A204.1 (cell line): ENCODE measurements at regions not wholly inside any gene's neighbourhood (a gene's known extent, or its start where the extent isn't known, plus 50 kb on each side); places are given as distances from the start of the nearest gene placed in this dataset.

Experiments used
- FAIRE-seq: peaks from 2 replicates; lab custom pipeline; 2012; peaks lifted over from hg19 to GRCh38; lab: Jason Lieb, UNC

DNA sequence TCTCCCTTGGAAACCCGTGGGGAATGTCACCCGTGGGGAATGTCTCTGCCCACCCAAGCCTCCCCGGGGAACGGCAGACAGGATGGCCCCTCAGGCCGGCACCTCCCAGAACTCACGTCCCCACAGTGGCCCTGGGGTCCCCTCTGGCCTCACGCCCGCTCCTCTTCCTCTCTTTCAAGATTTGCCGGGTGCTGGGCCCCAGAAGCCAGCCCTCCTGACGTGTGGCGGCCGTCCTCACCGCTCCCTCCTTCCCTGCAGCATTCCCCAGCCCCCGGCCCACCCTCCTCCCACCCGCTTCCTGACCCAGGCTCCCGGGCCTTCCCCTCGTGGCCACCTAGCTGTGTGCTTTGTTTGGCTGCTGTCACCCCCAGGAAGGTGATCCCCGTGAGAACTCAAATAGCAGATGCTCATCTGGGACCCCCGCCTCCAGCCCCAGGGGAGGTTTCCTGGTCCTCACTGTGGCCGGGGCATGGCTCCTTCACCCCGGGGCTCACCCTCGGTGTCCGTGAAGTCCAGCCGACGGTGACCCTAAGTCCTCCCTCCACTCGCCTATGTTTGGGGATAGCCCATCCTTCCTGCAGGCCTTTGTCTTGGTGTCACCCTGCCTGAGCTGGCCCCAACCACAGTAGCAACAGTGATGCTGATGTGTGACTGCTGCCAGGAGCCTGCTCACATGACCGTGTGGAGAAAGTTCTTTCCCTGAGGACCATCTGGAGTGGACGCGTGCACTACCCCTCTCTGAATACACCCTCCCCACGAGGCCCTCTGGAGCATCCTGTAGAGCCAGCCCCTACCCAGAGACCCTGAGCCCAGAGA is 163.3 kb upstream of the IER5L start:
- FAIRE-seq: no peak

DNA sequence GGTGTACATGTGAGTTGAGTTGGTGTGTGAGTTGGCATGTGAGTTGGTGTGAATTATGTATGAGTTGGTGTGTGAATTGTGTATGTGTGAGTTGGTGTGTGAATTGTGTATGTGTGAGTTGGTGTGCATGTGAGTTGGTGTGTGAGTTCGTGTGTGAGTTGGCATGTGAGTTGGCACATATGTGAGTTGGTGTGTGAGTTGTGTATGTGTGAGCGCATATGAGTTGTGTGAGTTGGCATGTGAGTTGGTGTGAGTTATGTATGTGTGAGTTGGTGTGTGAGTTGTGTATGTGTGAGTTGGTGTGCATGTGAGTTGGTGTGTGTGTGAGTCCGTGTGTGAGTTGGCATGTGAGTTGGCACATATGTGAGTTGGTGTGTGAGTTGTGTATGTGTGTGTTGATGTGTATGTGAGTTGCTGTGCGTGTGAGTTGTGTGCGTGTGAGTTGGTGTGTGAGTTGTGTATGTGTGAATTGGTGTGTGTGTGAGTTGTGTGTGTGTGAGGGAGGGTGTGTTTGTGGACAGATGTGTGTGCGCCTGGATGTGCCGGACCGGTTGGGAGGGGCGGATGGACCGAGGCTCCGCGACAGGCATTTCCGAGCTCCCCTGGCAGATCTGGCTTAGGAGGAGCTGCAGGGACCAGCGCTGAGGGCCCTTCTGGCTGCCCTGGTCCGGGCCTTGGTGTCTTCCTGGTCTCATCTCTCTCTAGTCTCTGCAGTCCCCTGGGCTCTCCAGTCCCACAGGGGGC is 162.5 kb upstream of the IER5L start:
- FAIRE-seq: no peak

DNA sequence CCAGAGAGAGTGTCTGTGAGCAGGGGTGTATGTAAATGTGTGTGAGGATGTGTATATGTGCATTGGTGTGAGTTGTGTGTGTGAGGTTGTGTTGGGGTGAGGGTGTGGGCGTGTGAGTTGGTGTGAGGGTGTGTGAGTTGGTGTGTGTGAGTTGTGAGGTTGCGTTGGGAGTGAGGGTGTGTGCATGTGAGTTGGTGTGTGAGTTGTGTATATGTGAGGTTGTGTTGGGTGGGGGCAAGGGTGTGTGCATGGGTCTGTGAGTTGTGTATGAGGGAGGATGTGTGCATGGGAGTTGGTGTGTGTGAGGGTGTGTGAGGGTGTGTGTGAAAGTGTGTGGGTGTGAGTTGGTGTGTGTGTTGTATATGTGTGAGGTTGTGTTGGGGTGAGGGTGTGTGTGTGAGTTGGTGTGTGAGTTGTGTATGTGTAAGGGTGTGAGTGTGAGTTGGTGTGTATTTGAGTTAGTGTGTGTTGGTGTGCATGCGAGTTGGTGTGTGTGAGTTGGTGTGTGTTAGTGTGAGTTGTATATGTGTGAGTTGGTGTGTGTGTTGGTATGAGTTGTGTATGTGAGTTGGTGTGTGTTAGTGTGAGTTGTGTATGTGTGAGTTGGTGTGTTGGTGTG is 161.6 kb upstream of the IER5L start:
- no peak for FAIRE-seq

DNA sequence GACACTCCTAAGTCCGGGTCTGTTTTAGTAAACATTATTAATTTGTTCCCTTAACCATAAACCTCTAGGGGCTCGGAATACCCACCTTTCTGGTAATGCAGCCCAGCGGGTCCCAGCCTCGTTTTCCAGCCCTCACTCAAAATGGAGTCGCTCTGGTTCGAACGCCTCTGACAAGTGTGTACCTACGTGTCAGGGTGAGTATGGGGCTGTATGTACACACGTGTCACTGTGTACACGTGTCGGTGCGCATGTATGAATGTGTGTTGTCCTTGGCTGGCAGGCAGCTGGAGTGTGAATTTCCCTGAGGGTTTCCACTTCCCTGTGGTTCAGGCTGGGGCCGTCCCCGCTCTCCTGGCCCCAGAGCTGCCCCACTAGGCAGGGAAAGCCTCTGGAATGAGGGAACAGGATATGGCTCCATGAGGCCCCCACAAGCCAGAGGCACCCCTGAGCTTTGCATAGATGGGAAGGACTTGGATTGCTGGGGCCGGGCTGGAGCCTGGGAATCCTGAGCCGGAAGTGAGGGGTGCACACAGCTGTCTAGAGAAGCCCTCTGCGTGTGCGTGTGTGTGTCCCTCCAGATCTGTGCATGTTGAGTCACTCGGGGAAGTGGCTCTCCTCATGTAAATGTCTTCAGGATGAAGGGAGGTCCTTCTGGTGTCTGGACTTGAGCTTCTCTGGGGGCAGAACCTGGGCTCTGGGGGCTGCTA is 160.8 kb upstream of the IER5L start:
- FAIRE-seq: no peak

DNA sequence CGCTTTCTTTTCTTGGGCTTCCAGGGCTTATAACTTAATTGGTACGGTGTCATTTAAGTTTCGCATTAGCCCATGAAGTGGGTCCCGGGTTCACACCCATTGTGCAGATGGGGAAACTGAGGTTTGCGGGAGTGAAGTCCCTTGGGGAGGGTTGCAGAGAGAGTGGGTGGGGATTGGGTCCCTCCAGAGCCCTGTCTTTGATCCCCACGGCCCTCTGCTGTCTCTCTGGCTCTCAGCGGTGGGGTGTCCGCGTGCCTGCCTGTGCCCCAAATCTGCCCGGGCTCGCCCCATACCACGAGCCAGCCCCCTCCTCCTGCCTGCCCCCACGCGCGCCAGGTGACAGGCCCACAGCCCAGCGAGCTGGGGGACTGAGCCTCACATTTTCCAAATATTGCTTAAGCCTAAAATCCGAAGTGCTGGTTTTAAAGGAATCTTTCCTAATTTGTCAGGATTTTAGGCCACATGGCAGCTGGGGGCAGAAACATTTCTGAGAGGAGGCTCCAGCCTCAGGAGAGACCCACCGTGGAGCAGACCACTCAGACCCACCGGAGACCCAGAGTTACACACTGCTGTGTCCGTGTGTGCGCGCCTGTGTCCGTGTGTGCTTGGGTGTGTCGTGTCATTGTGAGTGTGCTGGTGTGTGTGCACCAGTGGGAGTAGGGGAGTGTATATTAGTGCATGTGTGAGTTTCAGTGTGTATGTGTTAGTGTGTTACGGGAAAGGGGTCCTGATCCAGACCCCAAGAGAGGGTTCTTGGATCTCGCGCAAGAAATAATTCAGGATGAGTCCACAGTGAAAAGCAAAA is 159.5 kb upstream of the IER5L start:
- FAIRE-seq: no peak

DNA sequence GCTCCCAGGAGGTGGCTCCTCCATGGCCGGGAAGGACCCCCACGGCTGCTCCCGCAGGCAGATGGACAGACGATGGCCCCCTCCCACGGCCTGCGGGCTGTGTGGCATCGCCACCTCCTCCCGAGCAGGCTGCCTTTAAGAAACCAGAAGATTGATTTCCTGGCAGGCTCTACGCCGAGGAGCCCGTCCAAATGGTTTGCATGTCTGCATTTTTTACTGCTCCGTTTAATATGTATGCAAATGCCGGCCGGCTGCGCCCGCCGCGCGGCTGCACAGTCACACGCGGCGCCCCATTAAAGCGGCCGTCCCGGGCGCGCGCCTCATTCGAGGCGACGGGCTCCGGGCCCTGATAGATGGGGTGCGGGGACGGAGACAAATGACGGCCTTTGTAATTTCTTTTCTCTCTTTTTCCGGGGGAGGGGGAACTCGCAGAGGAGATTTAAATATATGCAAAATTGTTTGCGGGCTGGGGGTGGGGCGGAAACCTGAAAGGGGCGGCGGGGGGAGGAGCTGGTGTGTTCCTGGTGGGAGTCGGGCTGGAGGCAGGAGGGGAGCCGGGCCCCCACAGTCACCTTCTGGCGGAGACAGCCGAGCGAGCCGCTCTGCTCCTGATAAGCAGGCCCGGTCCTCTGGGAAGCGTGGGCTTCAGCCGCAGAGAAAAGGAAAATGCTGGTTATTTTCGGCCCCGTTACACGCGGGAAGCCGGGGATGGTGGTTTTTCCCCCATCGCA is 158.7 kb upstream of the IER5L start:
- no peak for FAIRE-seq

DNA sequence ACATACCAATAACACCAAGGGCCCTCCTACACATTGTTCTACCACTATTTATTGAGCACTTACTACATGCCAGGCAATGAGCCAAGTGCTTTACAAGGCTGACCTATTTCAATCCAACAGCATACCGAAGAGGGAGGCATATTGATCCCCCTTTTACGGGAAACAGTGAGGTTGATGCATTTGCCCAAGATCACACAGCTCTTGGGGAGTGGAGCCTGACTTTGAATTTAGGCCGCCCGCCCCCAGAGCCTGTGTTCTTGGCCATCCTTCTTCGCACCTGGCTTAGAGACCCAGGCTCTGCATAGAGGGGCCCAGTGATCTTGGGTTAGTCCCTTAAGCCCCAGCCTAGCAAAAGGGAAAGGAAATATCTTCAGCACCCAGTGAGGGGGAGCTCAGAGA is 158.1 kb upstream of the IER5L start:
- no peak for FAIRE-seq

DNA sequence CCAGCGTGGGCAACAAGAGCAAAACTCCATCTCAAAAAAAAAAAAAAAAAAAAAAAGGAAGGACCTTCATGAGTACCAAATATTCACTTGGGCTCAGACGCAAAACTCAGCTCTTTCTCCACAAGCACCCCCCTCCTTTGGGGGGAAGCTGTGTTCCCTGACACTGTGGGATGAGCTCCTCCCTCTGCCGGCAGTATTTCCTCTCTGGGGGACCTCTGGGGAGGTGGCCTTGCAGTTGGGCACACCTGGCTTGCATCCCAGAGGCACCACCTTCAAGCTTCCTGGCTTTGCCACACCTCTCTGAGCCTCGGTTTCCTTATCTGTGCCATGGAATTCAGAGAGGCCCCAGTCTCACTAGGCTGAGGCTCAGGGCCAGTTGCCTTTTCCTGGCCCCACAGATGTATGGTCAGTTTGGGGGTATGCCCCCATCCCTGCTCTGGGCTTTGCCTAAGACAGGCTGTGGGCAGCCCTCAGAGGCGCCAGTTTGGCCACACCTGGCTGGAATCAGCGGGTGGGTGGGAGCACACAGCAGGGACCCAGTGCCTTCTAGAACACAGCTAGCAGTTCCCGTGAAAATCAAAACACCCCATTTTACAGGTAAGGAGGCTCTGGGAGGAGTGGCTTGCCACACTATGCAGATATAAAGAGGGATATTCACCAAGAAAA is 157.5 kb upstream of the IER5L start:
- FAIRE-seq: no peak

DNA sequence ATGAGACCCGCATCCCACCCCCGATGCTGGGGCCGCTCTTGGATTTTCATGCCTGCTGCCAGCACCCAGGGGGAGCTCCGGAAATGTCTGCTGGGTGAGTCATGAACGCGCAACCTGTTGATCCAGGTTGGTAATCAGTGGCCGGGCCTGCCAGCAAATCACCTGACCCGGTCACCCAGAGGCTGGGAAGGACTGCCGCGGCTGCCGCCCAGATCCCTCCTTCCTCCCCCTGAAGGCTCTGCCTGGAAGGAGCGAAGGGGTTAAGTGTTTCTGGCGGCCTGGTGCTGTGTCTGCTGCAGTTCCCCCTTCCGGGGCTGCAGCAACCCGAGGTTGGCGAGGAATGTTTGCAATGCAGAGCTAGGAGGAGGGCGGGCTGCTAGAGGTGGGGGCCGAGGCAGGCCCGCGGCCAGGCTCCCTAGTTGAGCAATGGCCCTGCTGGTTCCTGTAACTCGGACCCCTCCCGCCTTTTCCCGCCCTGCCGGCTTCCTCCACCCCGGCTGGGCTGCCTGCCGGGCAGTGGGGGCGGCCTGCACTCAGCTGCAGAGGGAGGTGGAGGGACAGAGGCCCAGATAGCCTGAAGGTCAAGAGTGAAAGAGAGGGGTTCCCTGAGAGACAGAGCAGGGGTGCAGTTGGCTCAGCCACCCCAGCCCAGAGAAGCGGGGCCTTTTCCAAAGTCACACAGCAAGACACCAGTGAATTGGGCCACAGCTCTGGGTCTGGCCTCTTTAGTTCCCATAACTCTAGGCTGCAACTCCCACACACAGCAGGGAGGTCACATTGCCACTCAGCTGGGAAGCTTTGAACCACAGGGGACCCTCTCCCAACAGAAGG is 156.3 kb upstream of the IER5L start:
- FAIRE-seq: no peak

DNA sequence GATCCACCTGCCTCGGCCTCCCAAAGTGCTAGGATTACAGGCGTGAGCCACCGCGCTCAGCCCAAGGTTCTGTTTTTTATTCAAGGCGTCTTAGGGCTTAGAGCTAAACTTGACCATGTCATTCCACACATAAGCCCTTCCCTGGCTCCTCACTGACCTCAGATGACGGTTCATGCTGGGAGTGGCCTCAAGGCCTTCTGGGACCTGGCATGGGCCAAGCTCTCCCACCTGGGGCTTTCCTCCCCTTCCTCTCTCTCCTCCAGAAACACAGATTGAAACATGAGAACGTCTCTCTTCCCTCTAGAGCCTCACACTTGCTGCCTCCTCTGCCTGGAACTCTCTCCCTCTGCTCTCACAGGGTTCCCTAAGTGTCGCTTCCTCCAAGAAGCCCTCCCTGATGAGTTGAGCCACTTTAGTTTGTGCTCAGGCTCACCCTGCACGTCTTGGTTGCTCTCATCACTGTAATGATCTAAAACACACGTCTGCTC is 155.6 kb upstream of the IER5L start:
- FAIRE-seq: no peak

DNA sequence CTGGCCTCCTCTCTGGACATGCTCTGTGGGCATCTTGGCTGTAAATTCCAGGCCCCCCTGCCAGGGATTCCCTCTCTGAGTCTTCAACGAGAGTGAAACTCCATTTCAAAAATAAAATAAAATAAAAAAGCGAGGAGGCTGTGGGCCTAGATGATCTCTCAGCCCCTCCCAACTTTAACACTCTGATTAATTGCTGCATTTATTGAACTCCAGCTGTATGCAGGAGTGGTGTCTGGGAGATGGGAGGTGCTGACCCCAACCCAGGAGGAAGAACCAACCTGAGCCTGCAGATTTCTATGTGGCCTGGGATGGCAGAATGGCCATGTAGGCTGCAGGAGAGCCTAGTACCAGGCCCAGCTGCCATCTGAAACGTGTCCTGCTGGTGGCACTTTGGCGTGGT is 154.5 kb upstream of the IER5L start:
- no peak for FAIRE-seq

DNA sequence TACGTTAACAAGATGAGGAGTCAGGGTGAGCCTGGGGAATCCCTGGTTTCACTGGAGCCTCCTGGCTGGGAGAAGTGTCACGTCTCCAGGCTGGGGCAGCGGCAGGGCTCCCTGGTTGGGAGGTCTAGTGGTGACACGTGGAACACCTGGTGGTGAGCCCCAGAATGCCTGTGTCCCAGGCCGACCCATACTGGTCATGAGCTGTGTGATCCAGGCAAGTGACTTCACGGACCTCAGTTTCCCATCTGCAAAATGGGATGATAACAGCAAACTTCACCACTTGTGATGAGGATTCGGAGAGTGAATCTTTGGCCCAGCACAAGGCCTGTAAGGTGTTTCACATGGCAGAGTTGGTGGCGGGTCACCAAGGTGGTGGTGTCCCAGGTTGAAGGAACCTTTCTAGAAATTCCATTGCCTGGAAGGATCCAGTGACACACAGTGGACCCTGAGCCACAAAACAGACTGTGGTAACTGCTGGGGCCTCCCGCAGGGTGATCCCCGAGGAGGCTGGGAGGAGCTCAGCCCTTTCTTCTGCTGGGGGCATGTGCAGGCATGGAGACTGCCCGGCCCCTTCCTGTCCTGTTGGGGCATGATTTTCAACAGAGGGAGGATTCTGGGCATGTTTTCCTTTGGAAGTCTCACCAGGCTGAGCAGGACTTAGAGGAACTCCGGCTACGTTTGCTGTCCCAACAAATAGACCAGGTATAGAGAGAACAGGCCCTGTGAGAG is 153.9 kb upstream of the IER5L start:
- FAIRE-seq: no peak

DNA sequence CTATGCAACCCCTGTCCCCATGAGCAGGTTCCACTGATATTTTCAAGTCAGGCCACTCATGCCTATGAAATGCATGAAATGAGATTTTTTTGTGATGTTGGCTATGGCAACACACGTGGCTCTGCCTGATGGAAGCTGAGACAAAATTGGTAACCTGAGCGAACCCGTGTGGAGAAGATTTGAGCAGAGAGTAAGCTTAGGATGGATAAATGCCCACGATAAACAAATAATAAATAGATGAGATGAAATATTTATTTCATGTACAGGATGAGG is 153.4 kb upstream of the IER5L start:
- no peak for FAIRE-seq

DNA sequence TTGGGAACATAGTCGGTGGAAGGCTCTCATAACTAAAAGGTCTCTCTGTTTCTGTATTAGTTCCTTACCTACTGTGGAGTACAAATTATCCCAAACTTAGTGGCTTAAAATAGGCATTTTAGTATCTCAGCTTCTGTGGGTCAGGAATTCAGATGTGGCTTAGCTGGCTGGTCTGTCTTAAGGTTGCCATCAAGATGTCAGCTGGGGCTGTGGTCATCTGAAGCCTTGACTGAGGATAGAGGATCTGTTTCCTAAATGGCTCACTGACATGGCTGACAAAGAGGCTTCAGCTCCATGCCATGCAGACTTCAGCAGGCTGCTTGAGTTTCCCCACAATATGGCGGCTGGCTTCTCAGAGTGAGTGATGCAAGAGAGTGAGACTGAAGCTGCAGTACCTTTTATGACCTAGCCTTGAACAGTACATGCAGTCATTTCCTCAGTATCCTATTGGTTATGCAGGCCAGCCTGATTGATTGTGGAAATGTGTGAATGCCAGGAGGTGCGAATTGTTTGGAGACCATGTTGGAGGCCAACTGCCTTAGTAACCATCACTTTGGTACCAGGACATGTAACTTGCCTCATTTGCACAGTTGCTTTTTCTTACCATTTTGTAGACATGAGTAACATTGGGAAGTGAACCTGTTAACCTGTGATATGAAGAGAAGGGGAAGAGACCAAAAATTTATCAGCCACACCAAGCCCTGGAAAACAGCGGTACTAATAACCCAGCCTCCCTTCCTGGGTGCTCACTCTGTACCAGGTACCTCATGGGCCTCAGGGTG is 152.8 kb upstream of the IER5L start:
- FAIRE-seq: no peak

DNA sequence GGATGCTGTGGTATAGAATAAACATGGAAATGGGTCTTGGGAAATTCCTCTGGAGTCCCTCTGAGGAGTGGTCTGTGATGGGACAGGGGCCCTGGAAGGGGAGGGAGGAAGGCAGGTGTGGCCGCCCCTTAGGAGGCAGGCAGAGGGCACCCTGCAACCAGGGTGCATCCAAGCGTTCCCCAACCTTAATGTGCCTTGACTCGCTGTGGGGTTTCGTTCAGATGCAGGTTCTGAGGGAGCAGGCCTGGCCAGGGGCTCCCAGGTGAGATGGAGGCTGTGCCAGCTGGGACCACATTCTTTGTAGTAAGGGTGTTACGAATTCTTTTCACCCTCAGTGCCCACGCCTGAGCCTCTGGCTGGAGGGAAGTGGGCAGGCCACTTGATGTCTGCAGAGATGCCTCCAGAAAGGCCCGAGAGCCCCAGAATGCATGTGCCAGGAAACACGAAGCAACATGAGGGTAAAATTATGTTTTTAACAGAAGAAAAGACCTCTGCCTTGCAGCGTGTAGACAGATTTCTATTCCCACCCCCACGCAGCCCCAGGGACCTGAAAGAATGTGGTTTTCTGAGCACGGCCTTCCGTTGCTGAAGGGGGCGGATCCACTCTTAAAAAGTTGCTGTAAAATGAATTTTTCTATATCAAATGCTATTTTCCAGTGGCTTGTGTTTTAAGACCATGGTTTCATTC is 150.4 kb upstream of the IER5L start:
- no peak for FAIRE-seq

DNA sequence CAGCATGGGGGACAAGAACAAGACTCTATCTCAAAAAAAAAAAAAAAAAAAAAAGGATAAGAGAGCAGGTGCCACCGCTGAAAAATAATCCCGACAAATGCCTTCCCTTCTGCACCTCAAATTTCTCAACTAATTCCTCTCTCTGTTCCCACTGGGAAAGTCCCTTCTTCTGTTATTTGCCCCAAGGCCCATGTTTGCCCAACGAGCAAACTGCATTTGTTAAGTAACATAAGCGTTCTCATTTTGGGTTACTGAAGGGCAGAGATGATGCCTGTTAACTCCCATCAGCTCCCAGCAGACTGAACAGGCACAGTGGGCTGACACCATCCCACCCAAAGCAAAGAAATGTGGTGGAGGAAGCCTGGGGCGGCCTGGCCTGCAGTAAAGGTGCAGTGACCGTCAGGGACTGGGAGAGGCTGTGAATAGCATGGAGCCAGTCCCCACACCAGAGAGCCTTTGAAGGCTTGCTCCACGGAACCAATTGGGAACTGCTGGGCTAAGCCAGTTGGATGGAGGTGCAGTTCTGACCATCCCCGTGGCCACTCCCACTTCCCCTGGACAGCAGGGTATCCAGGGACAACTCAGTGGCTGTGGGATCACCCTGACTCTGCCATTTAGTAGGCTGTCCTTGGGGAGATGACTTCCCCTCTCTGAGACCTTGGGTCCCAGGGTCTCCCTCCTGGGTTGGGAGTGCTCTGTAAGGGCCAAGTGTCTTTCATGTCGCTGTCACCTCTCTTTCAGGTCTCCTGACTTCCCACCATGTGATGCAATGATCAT is 149.7 kb upstream of the IER5L start:
- no peak for FAIRE-seq
